GM18861 (cell line): ENCODE measurements at regions not wholly inside any gene's neighbourhood (a gene's known extent, or its start where the extent isn't known, plus 50 kb on each side); places are given as distances from the start of the nearest gene placed in this dataset.

Experiments
- ATAC-seq: cut with Tn5 transposase; IDR thresholded peaks from one replicate; pipeline ENCODE4 v1.9.1; 2021; ENCODE audit not compliant: unreplicated experiment

- peak; percentile 78 for ATAC-seq
Observed at GRCh38 chr1:87437663-87438295, 109.1 kb downstream of the LMO4 start.

GRCh38 chr1:87439821-87440220 lies 111.1 kb downstream of the LMO4 start:
- ATAC-seq: no peak

- peak; percentile 86 for ATAC-seq
Observed at GRCh38 chr1:87449348-87449963, 120.8 kb downstream of the LMO4 start.

- ATAC-seq: no peak
Observed at GRCh38 chr1:87450136-87450535, 121.5 kb downstream of the LMO4 start.

- ATAC-seq: no peak
Observed at GRCh38 chr1:87450615-87451209, 122.0 kb downstream of the LMO4 start.

GRCh38 chr1:87451229-87451920 lies 122.7 kb downstream of the LMO4 start:
- ATAC-seq: no peak

GRCh38 chr1:87452648-87453047 lies 124.0 kb downstream of the LMO4 start:
- no peak for ATAC-seq

- no peak for ATAC-seq
Observed at GRCh38 chr1:87457408-87457807, 128.7 kb downstream of the LMO4 start.

GRCh38 chr1:87462894-87463293 lies 134.2 kb downstream of the LMO4 start:
- no peak for ATAC-seq

- ATAC-seq: peak; percentile 51
Observed at GRCh38 chr1:87464022-87464490, 135.4 kb downstream of the LMO4 start.

- no peak for ATAC-seq
Observed at GRCh38 chr1:87466621-87467020, 137.9 kb downstream of the LMO4 start.

GRCh38 chr1:87472716-87473115 lies 144.0 kb downstream of the LMO4 start:
- no peak for ATAC-seq

GRCh38 chr1:87473203-87473661 lies 144.6 kb downstream of the LMO4 start:
- ATAC-seq: no peak

- ATAC-seq: no peak
Observed at GRCh38 chr1:87474098-87474497, 145.4 kb downstream of the LMO4 start.

GRCh38 chr1:87478231-87478630 lies 149.6 kb downstream of the LMO4 start:
- no peak for ATAC-seq

- no peak for ATAC-seq
Observed at GRCh38 chr1:87495147-87495546, 166.5 kb downstream of the LMO4 start.

GRCh38 chr1:87495870-87496269 lies 167.2 kb downstream of the LMO4 start:
- ATAC-seq: no peak

GRCh38 chr1:87497380-87498203 lies 168.9 kb downstream of the LMO4 start:
- no peak for ATAC-seq

- no peak for ATAC-seq
Observed at GRCh38 chr1:87501738-87502137, 173.1 kb downstream of the LMO4 start.

GRCh38 chr1:87505391-87505983 lies 176.8 kb downstream of the LMO4 start:
- no peak for ATAC-seq
